Tibial nerve (tissue), 3 donors: ENCODE measurements at regions not wholly inside any gene's neighbourhood (a gene's known extent, or its start where the extent isn't known, plus 50 kb on each side); places are given as distances from the start of the nearest gene placed in this dataset.

ENCODE experiments used
- CTCF ChIP-seq, 5 experiments: fragments of 200-600 bp in 3 of 5; fragments of 450-650 bp in 2 of 5; sonication (generic) in 3 of 5; IDR thresholded peaks; one replicate each; pipeline ENCODE4 v1.5.1; 2016 to 2019; ENCODE audit warnings: antibody characterized with exemption in 5 of 5, mild to moderate bottlenecking in 3 of 5, moderate library complexity in 2 of 5
- POLR2A ChIP-seq, 2 donors: fragments of 450-650 bp; IDR thresholded peaks; one replicate each; pipeline ENCODE4 v1.6.1; 2017; ENCODE audit warnings: antibody characterized with exemption in 2 of 2, mild to moderate bottlenecking in 2 of 2, moderate library complexity in 2 of 2

DNA sequence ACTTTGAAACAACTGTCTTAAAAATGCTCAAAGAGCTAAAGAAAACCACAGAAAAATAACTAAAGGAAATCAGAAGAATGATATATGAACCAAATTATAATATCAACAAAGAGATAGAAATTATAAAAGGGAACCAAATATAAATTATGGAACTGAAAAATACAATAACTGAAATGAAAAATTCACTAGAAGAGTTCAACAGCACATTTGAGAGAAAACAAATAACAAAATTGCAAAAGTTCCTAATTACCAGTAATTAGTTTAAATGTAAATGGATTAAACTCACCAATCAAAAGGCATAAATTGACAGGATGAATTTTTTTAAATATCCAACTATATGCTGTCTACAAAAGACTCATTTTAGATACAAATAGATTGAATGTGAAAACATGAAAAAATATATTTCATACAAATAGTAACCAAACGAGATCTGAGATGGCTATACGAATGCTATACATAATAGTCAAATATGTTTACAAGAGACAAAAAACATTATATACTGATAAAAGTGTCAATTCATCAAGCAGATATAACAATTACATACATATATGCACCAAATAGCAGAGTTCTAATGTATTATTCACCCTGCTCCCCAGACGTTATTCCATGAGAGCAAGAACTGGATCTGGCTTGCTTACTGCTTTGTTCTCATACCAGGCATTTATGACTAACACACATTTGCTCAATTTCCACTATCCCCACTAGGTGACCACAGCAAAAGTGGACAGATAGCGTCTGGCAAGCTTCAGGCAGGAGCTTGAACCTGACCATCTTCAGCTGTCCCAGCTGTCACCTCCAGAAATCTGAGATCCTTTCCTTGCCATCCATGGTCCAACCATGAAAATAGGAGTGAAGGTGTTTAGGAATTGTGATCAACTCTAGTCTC lies 72.4 kb upstream of the SIRPA start:
- no peak for TF ChIP-seq POLR2A (IDR thresholded peaks at IDR 0.05)
- no peak for TF ChIP-seq CTCF (IDR thresholded peaks at IDR 0.05)
